Loucy (cell line): ENCODE measurements at regions not wholly inside any gene's neighbourhood (a gene's known extent, or its start where the extent isn't known, plus 50 kb on each side); places are given as distances from the start of the nearest gene placed in this dataset.

Experiments
- EZH2phosphoT487 ChIP-seq: fragments of 200-600 bp; IDR thresholded peaks from 2 replicates; pipeline ENCODE4 v1.6.1; 2018; ENCODE audit warnings: antibody characterized with exemption, mild to moderate bottlenecking, moderate library complexity, borderline replicate concordance
- TF ChIP-seq, protein P1 (sequence below): fragments of 200-600 bp; sonication (generic); conservative IDR thresholded peaks from 2 replicates; pipeline ENCODE4 v1.5.1; 2014; ENCODE audit warnings: mild to moderate bottlenecking, antibody characterized with exemption, low read length

GRCh38 chr11:92046103-92046502, 178.5 kb upstream of the FAT3 start:
- TF ChIP-seq, protein P1, sequence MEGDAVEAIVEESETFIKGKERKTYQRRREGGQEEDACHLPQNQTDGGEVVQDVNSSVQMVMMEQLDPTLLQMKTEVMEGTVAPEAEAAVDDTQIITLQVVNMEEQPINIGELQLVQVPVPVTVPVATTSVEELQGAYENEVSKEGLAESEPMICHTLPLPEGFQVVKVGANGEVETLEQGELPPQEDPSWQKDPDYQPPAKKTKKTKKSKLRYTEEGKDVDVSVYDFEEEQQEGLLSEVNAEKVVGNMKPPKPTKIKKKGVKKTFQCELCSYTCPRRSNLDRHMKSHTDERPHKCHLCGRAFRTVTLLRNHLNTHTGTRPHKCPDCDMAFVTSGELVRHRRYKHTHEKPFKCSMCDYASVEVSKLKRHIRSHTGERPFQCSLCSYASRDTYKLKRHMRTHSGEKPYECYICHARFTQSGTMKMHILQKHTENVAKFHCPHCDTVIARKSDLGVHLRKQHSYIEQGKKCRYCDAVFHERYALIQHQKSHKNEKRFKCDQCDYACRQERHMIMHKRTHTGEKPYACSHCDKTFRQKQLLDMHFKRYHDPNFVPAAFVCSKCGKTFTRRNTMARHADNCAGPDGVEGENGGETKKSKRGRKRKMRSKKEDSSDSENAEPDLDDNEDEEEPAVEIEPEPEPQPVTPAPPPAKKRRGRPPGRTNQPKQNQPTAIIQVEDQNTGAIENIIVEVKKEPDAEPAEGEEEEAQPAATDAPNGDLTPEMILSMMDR, result no peak
- TF ChIP-seq EZH2phosphoT487, result no peak
